ENCODE measurements at regions not wholly inside any gene's neighbourhood (a gene's known extent, or its start where the extent isn't known, plus 50 kb on each side); places are given as distances from the start of the nearest gene placed in this dataset.
"Not testable (repeated sequence)": the region's sequence is repeated elsewhere in the genome, so short reads cannot be mapped to it uniquely, and the experiment has no call there.

- no peak overlapping the region for H3K27ac ChIP-seq
- FAIRE-seq (peak; percentile 34), ATAC-seq (no peak), DNase-seq (no peak)
- intact Hi-C loops (cut with DNase I): no loop called here
- no peaks in the 10 kb centered on the region for H3K4me1 ChIP-seq
- no peaks in the 10 kb centered on the region for H3K9me3 ChIP-seq
- TF ChIP-seq CTCF (IDR thresholded peaks at IDR 0.05): no peak
- H3K4me3 ChIP-seq: no peak overlapping the region
- H3K36me3 ChIP-seq: no peaks in the 10 kb centered on the region
- H3K27me3 ChIP-seq: no peaks in the 10 kb centered on the region
Measured at GRCh38 chr3:144487011-144487410, 515.4 kb downstream of the DIPK2A start.

- TF ChIP-seq CTCF (IDR thresholded peaks at IDR 0.05): no peak
- Histone ChIP-seq H3K27me3 (no peaks in the 10 kb centered on the region), H3K27ac (no peak overlapping the region), H3K4me1 (no peaks in the 10 kb centered on the region), H3K9me3 (no peaks in the 10 kb centered on the region), H3K36me3 (no peaks in the 10 kb centered on the region), H3K4me3 (no peak overlapping the region)
- intact Hi-C loops (cut with DNase I): no loop called here
- DNase-seq (no peak), ATAC-seq (no peak), FAIRE-seq (no peak)
Measured at GRCh38 chr3:144488927-144489326, 517.3 kb downstream of the DIPK2A start.

GRCh38 chr3:144491333-144491732 is 519.7 kb downstream of the DIPK2A start:
- no peak overlapping the region for H3K4me3 ChIP-seq
- H3K36me3 ChIP-seq: no peaks in the 10 kb centered on the region
- FAIRE-seq: no peak
- intact Hi-C loops (cut with DNase I): no loop called here
- TF ChIP-seq CTCF (IDR thresholded peaks at IDR 0.05): no peak
- DNase-seq: no peak
- no peaks in the 10 kb centered on the region for H3K9me3 ChIP-seq
- no peak for ATAC-seq
- H3K27ac ChIP-seq: no peak overlapping the region
- H3K27me3 ChIP-seq: no peaks in the 10 kb centered on the region
- no peaks in the 10 kb centered on the region for H3K4me1 ChIP-seq

GRCh38 chr3:144494651-144495050 is 523.0 kb downstream of the DIPK2A start:
- H3K4me1 ChIP-seq; H3K27me3 ChIP-seq; H3K27ac ChIP-seq; FAIRE-seq; ATAC-seq; intact Hi-C loops (cut with DNase I); H3K4me3 ChIP-seq; H3K36me3 ChIP-seq; H3K9me3 ChIP-seq; DNase-seq: not testable (repeated sequence)
- 87 to 92% methylated on average over 20 of the region's 20 CpGs for WGBS, 2 donors

- FAIRE-seq (no peak), ATAC-seq (no peak), DNase-seq (no peak)
- no peak for TF ChIP-seq CTCF (IDR thresholded peaks at IDR 0.05)
- intact Hi-C loops (cut with DNase I): no loop called here
- Histone ChIP-seq H3K9me3 (no peaks in the 10 kb centered on the region), H3K4me1 (no peaks in the 10 kb centered on the region), H3K4me3 (no peak overlapping the region), H3K36me3 (no peaks in the 10 kb centered on the region), H3K27me3 (no peaks in the 10 kb centered on the region), H3K27ac (no peak overlapping the region)
- WGBS, 2 donors: 61 to 62% methylated on average over 4 of the region's 4 CpGs
Measured at GRCh38 chr3:144496141-144496835, 524.7 kb downstream of the DIPK2A start.
